Stomach (tissue), 4 donors: ENCODE measurements at regions not wholly inside any gene's neighbourhood (a gene's known extent, or its start where the extent isn't known, plus 50 kb on each side); places are given as distances from the start of the nearest gene placed in this dataset.

Experiments used
- CTCF ChIP-seq, 7 experiments: fragments of 450-650 bp in 4 of 7; fragments of 200-600 bp in 3 of 7; sonication (generic) in 3 of 7; IDR thresholded peaks; one replicate each; pipeline ENCODE4 v1.5.1; 2016 to 2019; ENCODE audit warnings: antibody characterized with exemption in 7 of 7, control low read depth in 2 of 7, mild to moderate bottlenecking in 1 of 7
- POLR2A ChIP-seq, 4 donors: fragments of 450-650 bp; IDR thresholded peaks; one replicate each; pipeline ENCODE4 v1.6.1; 2016; ENCODE audit warnings: antibody characterized with exemption in 4 of 4, control low read depth in 2 of 4, mild to moderate bottlenecking in 1 of 4, moderate library complexity in 1 of 4

GRCh38 chr10:116796469-116796868, 52.8 kb upstream of the ENO4 start:
- TF ChIP-seq CTCF (IDR thresholded peaks at IDR 0.05) (no peak), POLR2A (IDR thresholded peaks at IDR 0.05) (no peak)
